Keratinocyte (primary cell): ENCODE measurements at regions not wholly inside any gene's neighbourhood (a gene's known extent, or its start where the extent isn't known, plus 50 kb on each side); places are given as distances from the start of the nearest gene placed in this dataset.

ENCODE experiments used
- EZH2 ChIP-seq: IDR thresholded peaks from one replicate; pipeline ENCODE4 v1.6.1; 2012; ENCODE audit warnings: inconsistent platforms, mild to moderate bottlenecking, low read length, moderate library complexity
- TF ChIP-seq, protein P1 (sequence below), 3 experiments: IDR thresholded peaks in 1 of 3; conservative IDR thresholded peaks in 1 of 3; optimal IDR thresholded peaks in 1 of 3; 2 replicates in 2 of 3; 3 replicates in 1 of 3; pipeline versions ENCODE3 to v1.5.1; 2011; ENCODE audit warnings: low read length in 3 of 3, mild to moderate bottlenecking in 3 of 3, moderate library complexity in 2 of 3, control low read depth in 1 of 3, inconsistent platforms in 1 of 3; ENCODE audit not compliant: insufficient read depth in 2 of 3; ENCODE audit errors: extremely low read depth in 1 of 3

DNA sequence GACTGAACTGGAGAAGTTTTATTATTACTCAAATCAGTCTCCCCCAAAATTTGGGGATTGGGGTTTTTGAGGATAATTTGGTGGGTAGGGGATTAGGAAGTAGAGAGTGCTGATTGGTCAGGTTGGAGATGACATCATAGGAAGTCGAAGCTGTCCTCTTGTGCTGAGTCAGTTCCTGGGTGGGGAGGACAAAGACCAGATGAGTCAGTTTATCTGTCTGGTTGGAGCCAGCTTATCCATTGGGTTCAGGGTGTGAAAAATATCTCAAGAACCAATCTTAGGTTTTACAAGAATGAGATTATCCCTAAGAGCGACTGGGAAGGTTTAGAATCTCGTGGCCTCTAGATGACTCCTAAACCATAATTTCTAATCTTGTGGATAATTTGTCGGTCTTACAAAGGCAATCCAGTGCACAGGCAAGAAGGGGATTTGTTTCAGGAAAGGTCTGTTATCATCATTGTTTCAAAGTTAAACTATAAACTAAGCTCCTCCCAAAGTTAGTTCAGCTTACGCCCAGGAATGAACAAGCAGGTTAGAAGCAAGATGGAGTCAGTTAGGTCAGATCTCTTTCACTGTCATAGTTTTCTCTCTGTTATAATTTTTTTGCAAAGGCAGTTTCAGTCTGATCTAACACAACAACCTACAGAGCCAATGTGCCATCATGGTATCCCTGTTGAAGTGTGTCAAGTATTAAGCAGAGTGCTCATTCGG is 274.5 kb downstream of the SLC7A11 start:
- TF ChIP-seq, protein P1, sequence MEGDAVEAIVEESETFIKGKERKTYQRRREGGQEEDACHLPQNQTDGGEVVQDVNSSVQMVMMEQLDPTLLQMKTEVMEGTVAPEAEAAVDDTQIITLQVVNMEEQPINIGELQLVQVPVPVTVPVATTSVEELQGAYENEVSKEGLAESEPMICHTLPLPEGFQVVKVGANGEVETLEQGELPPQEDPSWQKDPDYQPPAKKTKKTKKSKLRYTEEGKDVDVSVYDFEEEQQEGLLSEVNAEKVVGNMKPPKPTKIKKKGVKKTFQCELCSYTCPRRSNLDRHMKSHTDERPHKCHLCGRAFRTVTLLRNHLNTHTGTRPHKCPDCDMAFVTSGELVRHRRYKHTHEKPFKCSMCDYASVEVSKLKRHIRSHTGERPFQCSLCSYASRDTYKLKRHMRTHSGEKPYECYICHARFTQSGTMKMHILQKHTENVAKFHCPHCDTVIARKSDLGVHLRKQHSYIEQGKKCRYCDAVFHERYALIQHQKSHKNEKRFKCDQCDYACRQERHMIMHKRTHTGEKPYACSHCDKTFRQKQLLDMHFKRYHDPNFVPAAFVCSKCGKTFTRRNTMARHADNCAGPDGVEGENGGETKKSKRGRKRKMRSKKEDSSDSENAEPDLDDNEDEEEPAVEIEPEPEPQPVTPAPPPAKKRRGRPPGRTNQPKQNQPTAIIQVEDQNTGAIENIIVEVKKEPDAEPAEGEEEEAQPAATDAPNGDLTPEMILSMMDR (optimal IDR thresholded peaks at IDR 0.05 in 1 of 3, IDR thresholded peaks at IDR 0.05 in 1 of 3, conservative IDR thresholded peaks at IDR 0.05 in 1 of 3; ENCODE audit: extremely low read depth in 1 of 3, insufficient read depth in 2 of 3, low read length in 3 of 3), result no peak
- no peak for TF ChIP-seq EZH2
